IMR-90 (cell line): ENCODE measurements at regions not wholly inside any gene's neighbourhood (a gene's known extent, or its start where the extent isn't known, plus 50 kb on each side); places are given as distances from the start of the nearest gene placed in this dataset.

ENCODE experiments used
- BHLHE40 ChIP-seq: fragments of 150-350 bp; IDR thresholded peaks from 2 replicates; pipeline ENCODE4 v1.6.1; 2016; ENCODE audit warnings: mild to moderate bottlenecking, low read depth, low read length
- CEBPB ChIP-seq: IDR thresholded peaks from 2 replicates; pipeline ENCODE4 v1.6.1; 2012; ENCODE audit warnings: low read depth, low read length, improper control_type of control experiment
- CTCF ChIP-seq: conservative IDR thresholded peaks from 2 replicates; pipeline ENCODE4 v1.5.1; 2012; ENCODE audit warnings: mild to moderate bottlenecking, low read depth, low read length, improper control_type of control experiment
- MAFK ChIP-seq: IDR thresholded peaks from 2 replicates; pipeline ENCODE4 v1.6.1; 2012; ENCODE audit warnings: low read depth, low read length, improper control_type of control experiment
- MAZ ChIP-seq: IDR thresholded peaks from 2 replicates; pipeline ENCODE4 v1.6.1; 2012; ENCODE audit warnings: low read depth, mild to moderate bottlenecking, low read length, improper control_type of control experiment, moderate library complexity, borderline replicate concordance
- POLR2A ChIP-seq: IDR thresholded peaks from 2 replicates; pipeline ENCODE4 v1.6.1; 2012; ENCODE audit warnings: mild to moderate bottlenecking, low read depth, low read length
- RFX5 ChIP-seq: IDR thresholded peaks from 2 replicates; pipeline ENCODE4 v1.8.0; 2012; ENCODE audit warnings: low read depth, mild to moderate bottlenecking, low read length, moderate library complexity

DNA sequence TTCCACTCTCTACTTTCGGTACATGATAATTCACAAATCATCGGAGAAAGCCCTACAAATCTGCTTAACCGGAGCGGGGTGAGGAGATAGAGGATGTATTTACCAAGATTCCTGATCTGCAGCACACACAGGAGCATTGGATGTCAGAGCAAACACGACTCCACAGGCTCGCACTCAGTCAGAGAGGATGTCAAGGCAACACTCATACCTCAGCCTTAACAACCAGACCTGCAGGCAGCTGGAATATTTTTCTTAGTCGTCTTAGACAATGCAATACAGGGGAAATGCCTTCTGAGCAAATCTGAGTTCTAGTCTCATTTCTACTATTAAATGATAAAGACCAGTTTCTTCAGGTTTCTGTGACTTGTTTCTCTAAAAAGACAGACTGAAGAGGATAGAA, 159.3 kb upstream of the CPNE8 start:
- TF ChIP-seq CTCF (no peak), POLR2A (no peak), CEBPB (no peak), BHLHE40 (no peak), MAFK (no peak), RFX5 (no peak), MAZ (no peak)
